HG03520 (cell line): ENCODE measurements at regions not wholly inside any gene's neighbourhood (a gene's known extent, or its start where the extent isn't known, plus 50 kb on each side); places are given as distances from the start of the nearest gene placed in this dataset.

Source experiments
- ATAC-seq: cut with Tn5 transposase; IDR thresholded peaks from one replicate; pipeline ENCODE4 v1.9.1; 2021; ENCODE audit warnings: mild to moderate bottlenecking, moderate library complexity; ENCODE audit not compliant: unreplicated experiment

DNA sequence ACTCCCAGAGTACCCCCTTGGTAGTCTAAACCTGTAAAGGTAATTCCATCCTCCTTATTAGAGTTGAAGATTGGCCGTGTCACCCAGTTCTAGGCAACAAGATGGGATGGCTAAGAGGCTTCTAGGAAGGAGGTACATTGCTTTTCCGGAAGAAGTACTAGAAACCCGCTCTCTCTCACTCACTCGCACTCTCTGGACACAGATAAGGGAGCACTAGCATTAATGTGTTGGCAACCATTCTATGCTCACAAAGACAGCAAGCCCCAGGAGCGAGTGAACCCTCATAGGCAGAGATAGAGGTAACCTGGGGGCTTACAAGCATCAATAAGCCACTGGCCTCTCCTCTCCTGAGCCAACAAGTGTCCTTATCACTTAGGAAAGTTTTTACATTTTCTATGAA is 503.2 kb upstream of the JARID2 start:
- no peak for ATAC-seq

DNA sequence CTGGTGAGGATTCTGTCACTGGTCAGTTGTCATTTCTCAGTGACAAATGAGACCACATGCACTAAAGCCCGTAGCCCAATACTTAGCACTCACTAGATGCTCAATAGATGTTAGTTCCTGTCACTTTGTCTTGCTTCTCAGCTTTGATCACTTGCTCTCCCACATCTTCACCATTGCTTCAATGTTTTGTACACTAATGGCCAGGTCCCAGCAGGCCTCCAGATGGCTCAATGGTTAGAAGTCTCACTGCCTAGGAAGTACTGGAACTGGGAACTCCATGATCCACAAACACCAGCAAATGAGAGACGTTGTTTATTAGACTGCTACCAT is 502.8 kb upstream of the JARID2 start:
- no peak for ATAC-seq

DNA sequence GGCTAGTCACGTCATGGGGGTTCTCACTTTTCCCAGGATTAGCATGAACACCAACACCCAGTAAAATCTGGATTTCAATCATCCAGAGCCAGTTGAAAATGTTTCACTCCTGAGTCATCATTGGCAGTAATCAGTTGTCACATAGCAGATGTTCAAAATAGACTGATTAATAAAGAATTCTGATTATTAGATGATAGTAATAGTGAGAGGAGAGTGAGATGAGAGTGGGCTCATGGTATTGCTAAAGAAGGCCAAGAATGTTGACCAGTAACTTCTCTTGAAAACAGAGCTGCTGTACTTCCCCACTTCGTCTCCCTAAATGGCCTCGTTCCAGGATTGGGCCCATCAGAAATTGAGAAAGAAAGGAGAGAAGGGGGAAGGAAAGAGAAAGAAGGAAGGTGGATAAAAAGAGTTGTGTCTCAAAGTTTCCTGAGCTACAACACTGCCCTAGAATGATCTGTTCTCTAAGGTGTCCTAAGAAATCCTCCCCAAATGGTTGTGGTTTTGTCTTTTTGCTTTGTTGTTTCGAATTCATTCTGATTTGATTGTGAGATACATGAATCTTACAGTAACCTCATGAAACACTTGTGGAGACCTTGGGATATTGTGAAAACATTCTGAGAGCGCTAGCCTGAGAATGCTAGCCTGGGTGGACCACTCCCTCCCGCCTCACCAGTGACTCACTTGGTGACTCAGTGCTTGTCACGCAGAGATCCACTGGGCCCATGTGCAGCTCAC is 502.2 kb upstream of the JARID2 start:
- no peak for ATAC-seq

DNA sequence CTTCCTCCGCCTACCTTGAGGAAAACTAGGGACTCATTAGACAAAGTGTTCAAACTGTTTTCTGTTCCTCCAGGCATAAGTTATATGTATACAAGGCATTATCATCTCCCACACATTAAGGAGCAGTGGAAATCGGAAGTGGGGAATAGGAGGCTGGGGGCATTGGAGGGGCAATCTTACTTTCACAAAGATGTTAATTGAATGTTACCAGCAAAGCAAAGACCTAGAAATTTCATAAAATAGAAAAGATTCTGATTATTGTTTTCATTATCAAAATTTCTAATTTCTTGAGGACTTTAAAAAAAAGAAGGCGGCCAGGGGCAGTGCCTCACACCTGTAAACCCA is 501.7 kb upstream of the JARID2 start:
- no peak for ATAC-seq

DNA sequence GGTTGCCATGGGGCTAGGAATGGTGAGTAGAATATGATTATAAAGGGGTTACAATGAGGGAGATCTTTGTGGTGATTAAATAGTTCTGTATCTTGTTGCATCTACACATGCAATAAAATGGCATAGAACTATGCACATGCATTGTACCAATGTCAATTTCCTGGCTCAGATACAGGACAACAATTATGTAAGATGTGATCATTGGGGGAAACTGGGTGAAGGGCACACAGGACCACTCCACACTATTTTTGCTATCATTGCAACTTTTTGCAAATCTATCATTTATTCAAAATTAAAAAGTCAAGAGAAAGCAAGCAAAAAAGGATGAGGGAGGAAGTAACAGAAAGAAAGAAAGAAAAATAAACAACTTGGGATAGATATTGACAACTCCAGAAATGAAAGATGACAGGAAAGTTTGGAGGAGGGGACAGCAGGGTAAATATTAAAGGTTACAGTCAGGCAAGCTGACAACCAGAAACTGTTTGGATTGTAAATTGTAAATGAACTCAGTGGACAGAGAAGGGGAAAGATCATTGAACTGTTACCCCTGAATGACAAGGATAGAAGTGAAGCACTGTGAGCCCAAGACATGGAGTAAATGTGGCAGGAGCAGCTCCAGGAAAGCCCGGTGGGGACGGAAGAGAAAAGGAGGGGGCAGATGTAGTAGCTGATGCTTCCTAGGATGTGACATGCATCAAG is 499.6 kb upstream of the JARID2 start:
- no peak for ATAC-seq

DNA sequence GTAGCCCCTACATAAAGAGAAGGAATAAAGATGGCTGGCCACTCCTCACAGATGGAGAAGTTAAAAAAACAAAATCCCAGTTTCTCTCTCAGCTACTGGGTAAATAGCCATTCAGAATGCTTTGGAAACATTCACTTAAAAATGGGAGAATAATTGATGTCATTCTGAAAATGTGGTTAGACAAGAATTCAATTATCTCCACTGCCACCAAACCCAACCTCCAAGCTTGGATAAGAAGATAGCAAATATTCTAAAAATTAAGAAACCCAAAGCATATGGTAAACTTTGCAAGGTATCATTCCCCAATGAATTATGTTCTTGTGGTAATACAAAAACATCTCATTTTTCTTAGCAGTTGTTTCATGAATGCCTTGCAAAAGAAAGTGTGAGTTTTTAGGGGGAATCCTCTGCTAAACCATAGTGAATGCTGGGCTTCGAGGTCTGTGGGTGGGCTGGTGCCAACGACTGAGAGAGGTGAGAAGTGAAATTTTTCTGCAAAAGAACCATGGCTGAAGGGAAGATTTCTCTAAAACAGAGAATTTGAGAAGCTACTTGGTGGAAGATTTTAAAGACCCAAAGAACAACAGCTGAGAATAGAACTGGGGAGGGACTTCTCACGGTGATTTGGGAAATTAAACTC is 497.9 kb upstream of the JARID2 start:
- no peak for ATAC-seq

DNA sequence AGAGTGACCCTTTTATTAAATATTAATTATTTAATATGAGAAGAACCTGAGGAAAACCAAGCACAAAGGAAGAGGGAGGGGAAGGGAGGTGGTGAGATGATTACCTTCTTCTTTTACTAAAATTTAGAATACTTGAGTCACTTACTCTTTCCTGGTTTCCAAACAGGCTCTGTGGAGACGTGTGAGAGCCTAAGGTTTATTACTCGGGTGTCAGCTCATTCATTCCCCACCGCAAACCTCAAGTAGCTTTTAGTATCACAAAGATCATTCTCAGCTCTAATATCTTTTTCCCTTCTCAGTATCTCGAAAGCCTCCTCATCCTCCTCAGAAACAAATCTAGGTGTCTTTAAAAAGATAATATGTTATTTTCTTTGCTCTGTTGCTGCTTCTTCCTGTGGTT is 497.2 kb upstream of the JARID2 start:
- no peak for ATAC-seq

DNA sequence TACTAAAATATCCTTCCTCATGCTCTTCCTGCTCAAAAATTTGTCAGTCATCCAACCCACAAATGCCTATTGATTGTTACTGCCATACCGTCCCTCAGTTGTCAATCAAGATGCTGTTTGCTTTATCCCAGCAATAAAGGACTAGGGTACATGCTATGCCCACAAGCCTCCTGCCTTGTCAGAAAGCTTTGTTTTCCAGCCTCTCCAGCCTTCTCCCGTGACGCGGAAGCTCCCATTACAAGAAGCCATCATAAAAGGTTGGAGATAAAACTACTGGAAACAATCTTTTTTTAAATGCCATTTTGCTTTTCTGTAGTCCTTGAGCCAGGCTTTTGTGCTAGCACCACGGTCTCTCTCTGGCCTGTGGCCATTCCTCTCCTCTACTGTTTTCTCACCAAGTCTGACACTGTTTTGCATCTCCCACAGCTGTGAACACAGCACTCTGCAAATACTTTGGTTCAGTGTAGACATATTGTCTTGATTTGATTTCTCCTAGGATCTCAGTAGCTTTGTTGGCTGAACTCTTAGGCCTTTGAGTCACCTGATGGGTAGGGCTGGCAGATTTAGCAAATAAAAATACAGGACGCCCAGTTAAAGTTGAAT is 495.7 kb upstream of the JARID2 start:
- ATAC-seq, result no peak

DNA sequence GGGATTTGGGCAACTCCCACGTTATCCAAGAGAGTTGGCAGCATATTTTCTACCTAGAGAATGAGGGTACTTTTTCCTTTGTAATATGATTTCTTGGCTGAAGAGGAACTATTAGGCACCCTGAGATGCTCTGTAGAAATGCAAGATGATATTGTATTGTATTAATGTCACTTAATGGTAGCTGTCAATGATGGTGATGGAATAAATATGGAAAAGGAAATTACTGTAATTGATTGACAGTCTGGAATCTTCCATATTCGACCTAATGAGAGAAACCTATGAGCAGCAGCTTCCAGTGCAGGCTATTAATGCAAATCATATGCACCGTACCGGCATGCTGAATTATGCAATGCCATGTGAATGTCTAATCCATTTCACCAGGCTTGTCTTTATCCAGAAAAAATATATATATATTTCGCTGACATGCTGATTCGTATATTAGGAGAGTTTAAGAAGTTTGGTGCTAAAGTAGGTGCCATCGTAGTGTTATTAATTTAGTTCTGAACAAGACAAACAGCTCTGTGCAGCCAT is 494.2 kb upstream of the JARID2 start:
- no peak for ATAC-seq

DNA sequence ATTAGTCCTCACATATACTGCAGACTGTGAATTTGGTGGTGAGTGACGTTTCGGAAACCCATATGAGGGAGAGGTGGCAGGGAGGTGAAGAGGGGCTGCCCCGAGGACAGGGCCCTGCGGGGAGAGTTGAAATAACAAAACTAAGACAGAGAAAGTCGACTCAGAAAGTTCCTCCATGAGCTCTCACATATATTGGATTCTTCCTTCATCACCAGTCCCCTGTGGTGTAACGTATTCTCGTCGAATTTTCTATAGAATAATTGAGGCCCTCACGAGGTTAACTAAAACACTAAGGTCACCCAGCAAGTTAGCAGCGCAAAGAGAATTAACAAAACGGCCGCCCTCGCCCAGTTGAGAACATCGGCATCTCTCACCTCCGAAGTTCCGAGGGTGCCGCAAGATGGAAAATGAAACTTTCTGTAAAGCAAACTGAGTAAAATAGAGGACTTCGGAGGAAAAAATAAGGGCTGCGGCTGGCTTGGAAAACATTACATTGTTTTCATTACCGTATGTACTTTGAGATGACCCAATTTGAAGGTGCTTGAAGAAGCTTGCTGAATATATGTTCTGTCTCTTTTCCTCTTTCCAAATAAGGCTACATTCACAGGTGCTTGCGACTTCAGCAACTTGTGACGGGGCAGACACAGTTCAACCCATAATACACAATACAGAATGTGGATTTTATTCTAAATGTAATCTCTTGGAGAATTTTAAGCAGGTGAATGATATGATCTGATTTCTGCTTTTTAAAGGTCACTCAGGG is 490.9 kb upstream of the JARID2 start:
- ATAC-seq, result no peak

DNA sequence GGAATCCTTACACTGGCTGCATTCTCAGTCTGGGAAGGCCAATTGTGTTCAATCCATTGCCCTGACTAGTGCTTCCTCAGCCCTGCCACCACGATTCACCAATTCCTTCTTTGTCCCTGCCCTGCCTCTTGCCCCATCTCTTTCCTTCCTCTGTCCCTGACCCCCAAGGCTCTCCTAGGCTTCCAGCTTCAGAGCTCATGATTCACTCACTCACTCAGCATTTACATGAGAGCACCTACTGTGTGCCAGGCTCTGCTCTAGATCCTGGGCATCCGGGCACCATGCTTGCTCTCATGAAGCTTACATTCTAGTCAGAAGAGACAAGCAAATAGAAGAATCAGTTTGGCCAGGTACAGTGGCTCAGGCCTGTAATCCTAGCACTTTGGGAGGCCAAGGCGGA is 489.5 kb upstream of the JARID2 start:
- ATAC-seq, result no peak

DNA sequence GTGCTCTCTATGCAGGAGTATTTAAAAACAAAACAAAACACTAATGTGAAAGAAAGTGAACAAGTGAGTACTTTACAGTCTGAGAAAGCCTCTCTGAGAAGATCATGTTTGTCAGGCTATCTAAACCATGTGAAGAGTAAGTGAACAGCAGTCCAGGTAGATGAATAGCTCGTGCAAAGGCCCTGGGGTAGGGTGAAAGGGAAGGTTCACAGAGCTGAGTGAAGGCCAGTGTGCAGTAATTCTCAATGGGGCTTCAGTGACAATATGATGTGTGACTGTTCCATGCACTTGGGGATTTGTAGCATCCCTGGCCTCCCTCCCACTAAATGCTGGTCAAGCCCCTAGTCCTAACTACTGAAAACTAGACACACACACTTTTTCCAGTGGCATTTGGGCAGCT is 488.9 kb upstream of the JARID2 start:
- ATAC-seq, result no peak

DNA sequence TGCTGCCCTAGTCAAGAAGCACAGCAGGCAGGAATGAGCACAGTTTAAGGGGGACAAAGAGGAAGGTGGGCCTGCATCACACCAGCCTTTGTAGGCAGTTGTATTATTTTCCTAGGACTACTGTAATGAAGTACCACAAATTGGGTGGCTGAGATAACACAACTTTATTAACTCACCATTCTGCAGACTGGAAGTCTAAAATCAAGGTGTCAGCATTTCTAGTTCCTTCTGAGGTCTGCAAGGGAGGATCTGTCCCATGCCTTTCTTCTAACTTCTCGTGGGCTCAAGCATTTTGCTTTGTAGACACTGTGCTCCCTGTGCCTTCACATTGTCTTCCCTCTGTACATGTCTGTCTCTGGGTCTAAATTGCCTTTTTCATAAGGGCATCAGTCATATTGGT is 488.5 kb upstream of the JARID2 start:
- no peak for ATAC-seq

DNA sequence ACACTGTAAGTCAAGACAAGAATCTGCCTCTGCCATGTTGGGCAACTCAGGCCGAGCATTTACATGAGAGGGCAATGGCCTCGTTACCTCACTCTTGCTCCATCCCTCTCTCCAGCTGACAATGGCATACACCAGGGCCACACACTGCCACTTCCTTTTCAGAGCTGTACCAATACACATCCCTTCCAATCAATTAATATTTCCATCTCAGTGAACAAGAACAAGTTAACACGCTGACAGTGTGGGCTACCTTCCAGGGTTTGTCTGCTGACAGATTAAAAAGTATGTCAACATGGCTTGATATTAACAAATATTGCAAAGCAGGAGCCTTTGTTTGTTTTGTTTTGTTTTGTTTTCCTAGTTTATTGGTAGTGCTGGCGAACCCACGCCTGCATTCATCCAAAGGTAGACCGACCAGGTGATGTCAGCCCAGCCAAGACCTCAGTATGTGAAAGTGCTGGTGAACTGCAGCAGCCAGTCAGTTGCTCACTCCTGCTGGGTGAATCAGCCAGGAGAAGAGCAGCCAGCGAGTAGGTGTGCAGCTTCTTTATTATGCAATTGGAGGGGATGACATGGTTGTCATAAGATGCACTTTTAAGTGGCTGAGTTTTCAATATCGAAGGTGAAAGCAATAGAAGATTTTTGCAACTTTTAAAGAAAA is 487.3 kb upstream of the JARID2 start:
- no peak for ATAC-seq

DNA sequence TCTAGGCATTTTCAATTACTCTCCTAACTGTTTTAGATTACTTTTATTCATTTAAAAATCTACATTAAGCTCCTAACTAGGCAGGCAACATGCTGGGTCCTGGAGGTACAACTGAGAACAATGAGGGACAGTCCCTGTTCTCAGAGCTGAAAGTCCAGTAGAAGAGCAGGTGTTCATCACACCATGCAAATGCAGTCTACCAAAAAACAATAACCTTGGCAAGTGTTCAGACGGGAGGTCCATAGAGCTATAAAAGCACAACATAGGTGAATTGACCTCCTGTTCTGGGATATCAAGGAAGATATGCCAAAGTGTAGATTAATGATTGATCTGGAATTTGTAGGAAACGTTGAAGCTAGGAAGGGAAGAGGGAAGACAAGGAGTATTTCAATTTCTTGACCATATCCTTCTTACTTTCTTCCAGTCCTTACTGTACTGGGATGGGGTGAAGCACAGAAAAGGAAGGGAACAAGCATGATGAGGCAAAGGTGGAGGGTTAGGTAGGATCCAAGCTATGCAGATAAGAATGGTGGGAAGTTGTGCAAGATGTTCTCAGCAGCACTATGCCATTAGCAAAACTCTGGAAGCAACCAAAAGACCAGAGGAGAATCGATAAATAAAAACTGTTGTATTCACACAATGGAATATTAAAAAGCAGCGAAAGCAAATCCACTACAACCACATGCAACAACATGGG is 485.7 kb upstream of the JARID2 start:
- ATAC-seq, result no peak

DNA sequence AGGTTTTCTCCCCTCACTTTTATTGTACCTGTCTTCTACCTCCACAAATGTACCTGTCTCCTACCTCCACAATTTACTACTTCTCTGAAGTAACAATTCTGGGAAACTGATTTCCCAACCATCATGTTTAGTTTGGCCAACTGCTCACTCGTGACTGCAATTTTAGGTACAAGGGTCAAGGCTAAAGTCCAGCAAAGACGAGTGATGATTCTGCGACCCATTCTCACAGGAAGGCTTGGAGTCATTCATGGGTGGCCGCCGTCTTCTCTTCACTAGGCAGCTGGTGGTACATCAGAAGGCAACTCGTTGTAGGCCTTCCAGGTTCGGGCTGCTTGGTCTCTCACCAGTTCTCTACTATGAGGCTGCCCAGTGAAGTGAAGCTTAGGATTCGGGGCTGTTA is 483.8 kb upstream of the JARID2 start:
- ATAC-seq, result no peak

DNA sequence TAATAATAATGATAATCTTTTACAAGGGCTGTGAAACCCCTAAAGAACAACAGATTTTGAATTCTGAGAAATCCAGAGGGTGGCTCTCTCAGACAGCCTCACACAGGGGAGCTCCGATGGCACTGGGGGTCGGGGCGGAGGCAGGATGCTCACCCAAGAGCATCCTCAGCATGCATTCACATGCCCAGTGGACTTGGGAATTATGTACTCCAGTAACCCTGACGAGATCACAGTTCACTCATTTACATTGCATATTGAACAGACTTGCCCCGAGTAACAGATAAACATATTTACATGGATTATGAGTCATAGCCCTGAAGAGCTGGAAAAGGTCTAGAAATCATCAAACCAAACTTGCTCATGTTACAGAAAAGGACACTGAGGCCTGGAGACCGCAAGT is 482.7 kb upstream of the JARID2 start:
- no peak for ATAC-seq

DNA sequence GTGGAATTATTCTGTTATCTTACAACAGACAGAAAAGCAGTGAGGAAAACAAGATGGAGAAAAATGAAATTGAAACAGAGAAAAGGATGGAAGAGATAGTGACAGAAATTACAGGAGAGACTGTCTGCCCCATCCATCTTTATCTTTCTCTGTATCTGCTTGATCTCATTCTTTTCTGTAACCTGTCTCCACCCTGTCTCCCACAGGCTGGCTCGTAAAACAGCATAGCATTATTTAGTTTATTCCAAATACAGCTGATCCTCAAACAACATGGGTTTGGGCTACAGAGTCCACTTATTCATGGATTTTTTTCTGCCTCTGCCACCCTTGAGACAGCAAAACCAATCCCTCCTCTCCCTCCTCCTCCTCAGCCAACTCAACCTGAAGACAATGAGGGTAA is 482.3 kb upstream of the JARID2 start:
- ATAC-seq, result no peak

DNA sequence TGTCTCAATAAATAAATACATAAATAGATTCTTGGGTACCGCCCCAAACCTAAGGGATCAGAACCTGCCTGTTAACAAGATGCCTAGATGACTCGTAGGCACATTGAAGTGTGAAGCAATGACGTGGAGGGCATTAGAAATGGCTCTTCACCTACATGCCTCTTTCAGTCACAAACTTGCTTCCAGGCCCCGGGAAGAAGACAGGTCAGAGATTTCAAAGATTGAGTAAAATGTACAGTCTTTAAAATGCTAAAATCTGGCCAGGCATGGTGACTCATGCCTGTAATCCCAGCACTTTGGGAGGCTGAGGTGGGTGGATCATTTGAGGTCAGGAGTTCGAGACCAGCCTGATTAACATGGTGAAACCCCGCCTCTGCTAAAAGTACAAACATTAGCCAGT is 480.8 kb upstream of the JARID2 start:
- ATAC-seq, result no peak
